Mammary epithelial cell (primary cell): ENCODE measurements at regions not wholly inside any gene's neighbourhood (a gene's known extent, or its start where the extent isn't known, plus 50 kb on each side); places are given as distances from the start of the nearest gene placed in this dataset.

Experiments
- CTCF ChIP-seq, 2 donors: IDR thresholded peaks in 1 of 2; conservative IDR thresholded peaks in 1 of 2; 2 replicates each; pipeline ENCODE4 v1.5.1; 2011 to 2012; ENCODE audit warnings: inconsistent platforms in 2 of 2, low read length in 2 of 2, mild to moderate bottlenecking in 2 of 2, control low read depth in 1 of 2, low read depth in 1 of 2; ENCODE audit not compliant: insufficient read depth in 1 of 2; ENCODE audit errors: extremely low read depth in 1 of 2
- EZH2 ChIP-seq: IDR thresholded peaks from 2 replicates; pipeline ENCODE4 v1.6.1; 2012; ENCODE audit warnings: low read length, inconsistent platforms, borderline replicate concordance

GRCh38 chr11:38818720-38819119 lies 2220.7 kb upstream of the RAG2 start:
- TF ChIP-seq CTCF (conservative IDR thresholded peaks at IDR 0.05 in 1 of 2, IDR thresholded peaks at IDR 0.05 in 1 of 2; ENCODE audit: extremely low read depth in 1 of 2, insufficient read depth in 1 of 2, low read depth in 1 of 2, low read length in 2 of 2), result no peak
- no peak for TF ChIP-seq EZH2
